ENCODE measurements at regions not wholly inside any gene's neighbourhood (a gene's known extent, or its start where the extent isn't known, plus 50 kb on each side); places are given as distances from the start of the nearest gene placed in this dataset.

GRCh38 chr1:231107600-231108326 lies 54.1 kb upstream of the TRIM67 start:
- DNase-seq (ENCODE audit: extremely low read depth in 1 of 4, low spot score in 3 of 4) (no peak), ATAC-seq (peak; percentile 41), FAIRE-seq (no peak)
- H3K36me3 ChIP-seq (ENCODE audit: control insufficient read depth, insufficient read depth, low read length) = no peaks in the 10 kb centered on the region
- no peak overlapping the region for H3K4me2 ChIP-seq (ENCODE audit: insufficient read depth, low read length)
- no peak overlapping the region for H3K9ac ChIP-seq (ENCODE audit: insufficient read depth in 1 of 2, low read depth in 2 of 2, low read length in 2 of 2)
- in situ Hi-C loops (cut with MboI) (no loop called here), intact Hi-C loops (cut with micrococcal nuclease) (loop anchor here (5.0 kb wide), 1 partner anchor 95 kb away; no protein-coding TSS in a partner anchor)
- peaks cover 0 to 5% of the 10 kb centered on the region in 2 experiments; a peak in 2 of 5 replicates for H3K4me1 ChIP-seq (replicated peaks in 1 of 2; ENCODE audit: control insufficient read depth in 2 of 2, insufficient read depth in 2 of 2, low read length in 2 of 2)
- H3K4me3 ChIP-seq = no peak overlapping the region
- WGBS (ENCODE audit: insufficient coverage, low coverage, missing lambda C conversion rate) = 18% methylated on average over 12 of the region's 12 CpGs
- no peaks in the 10 kb centered on the region for H3K79me2 ChIP-seq (ENCODE audit: control insufficient read depth, insufficient read depth, low read length)
- no TSS peak for BruUV-seq (replicated peaks)
- peaks cover 8 to 23% of the 10 kb centered on the region in 2 experiments; a peak in 4 of 5 replicates for H3K27me3 ChIP-seq (ENCODE audit: control insufficient read depth in 2 of 2, insufficient read depth in 2 of 2, low read length in 2 of 2)
- H3K9me3 ChIP-seq (replicated peaks; ENCODE audit: control insufficient read depth, insufficient read depth, low read depth, low read length) = no peaks in the 10 kb centered on the region
- H2AFZ ChIP-seq (ENCODE audit: low read depth, low read length) = peak overlapping the region; percentile 13; the same call in 1 of the 2 replicates
- H4K20me1 ChIP-seq (replicated peaks; ENCODE audit: control insufficient read depth, insufficient read depth, low read length) = no peaks in the 10 kb centered on the region
- H3K27ac ChIP-seq (ENCODE audit: extremely low read depth, low read depth, low read length) = no peak overlapping the region
- POLR2A ChIA-PET = interaction anchor here (0.6 to 1.4 kb wide), 4 partner anchors 13 to 129 kb away, joined by 3 to 4 read pairs (median 4); partner anchors contain the start of genes ARV1 and TTC13
- TF ChIP-seq THRA (IDR thresholded peaks at IDR 0.05) = no peak
- 0 out of 6 replicates have a peak, but pooled peaks of 1 of the 3 experiments have one; percentile 2 for TF ChIP-seq CTCF (IDR thresholded peaks at IDR 0.05 in 2 of 3, conservative IDR thresholded peaks at IDR 0.05 in 1 of 3; ENCODE audit: insufficient read depth in 2 of 3, low read depth in 1 of 3, low read length in 3 of 3)
- no peak for TF ChIP-seq ZNF512 (tag; IDR thresholded peaks at IDR 0.05)
- H3K9me1 ChIP-seq (ENCODE audit: control insufficient read depth, insufficient read depth, low read length) = no peaks in the 10 kb centered on the region
- CTCF ChIA-PET (ENCODE audit: low intra/inter-chr PET ratio) = no interaction called here

Measured in K562 (cell line).